ENCODE measurements at regions not wholly inside any gene's neighbourhood (a gene's known extent, or its start where the extent isn't known, plus 50 kb on each side); places are given as distances from the start of the nearest gene placed in this dataset.

GRCh38 chr3:103937094-103937493 lies 1429.6 kb upstream of the ALCAM start:
- Mint-ChIP-seq H3K27me3 (no peaks in the 10 kb centered on the region), H3K4me3 (no peak overlapping the region), H3K36me3 (ENCODE audit: low read depth) (no peaks in the 10 kb centered on the region), H3K4me1 (no peaks in the 10 kb centered on the region), H3K9me3 (no peaks in the 10 kb centered on the region), H3K27ac (no peak overlapping the region)
- POLR2A ChIA-PET = no interaction called here
- DNase-seq = no peak
- CTCF ChIA-PET = no interaction called here

GRCh38 chr3:103947062-103947461 lies 1419.6 kb upstream of the ALCAM start:
- ChIA-PET CTCF (no interaction called here), POLR2A (no interaction called here)
- Mint-ChIP-seq H3K27me3 (no peaks in the 10 kb centered on the region), H3K27ac (no peak overlapping the region), H3K4me3 (no peak overlapping the region), H3K36me3 (ENCODE audit: low read depth) (no peaks in the 10 kb centered on the region), H3K9me3 (peaks cover 2% of the 10 kb centered on the region), H3K4me1 (no peaks in the 10 kb centered on the region)
- DNase-seq = no peak

- no peaks in the 10 kb centered on the region for H3K9me3 Mint-ChIP-seq
- no peak for DNase-seq
- no peaks in the 10 kb centered on the region for H3K4me1 Mint-ChIP-seq
- no peaks in the 10 kb centered on the region for H3K27me3 Mint-ChIP-seq
- ChIA-PET POLR2A (no interaction called here), CTCF (no interaction called here)
- no peak overlapping the region for H3K4me3 Mint-ChIP-seq
- H3K36me3 Mint-ChIP-seq (ENCODE audit: low read depth) = no peaks in the 10 kb centered on the region
- H3K27ac Mint-ChIP-seq = no peak overlapping the region
Measured at GRCh38 chr3:103949693-103950092, 1417.0 kb upstream of the ALCAM start.

GRCh38 chr3:103950676-103951075 lies 1416.0 kb upstream of the ALCAM start:
- H3K27ac Mint-ChIP-seq = no peak overlapping the region
- POLR2A ChIA-PET = no interaction called here
- H3K4me3 Mint-ChIP-seq = no peak overlapping the region
- CTCF ChIA-PET = no interaction called here
- no peaks in the 10 kb centered on the region for H3K4me1 Mint-ChIP-seq
- no peaks in the 10 kb centered on the region for H3K27me3 Mint-ChIP-seq
- no peaks in the 10 kb centered on the region for H3K9me3 Mint-ChIP-seq
- no peaks in the 10 kb centered on the region for H3K36me3 Mint-ChIP-seq (ENCODE audit: low read depth)
- no peak for DNase-seq

GRCh38 chr3:103953796-103954195 lies 1412.9 kb upstream of the ALCAM start:
- Mint-ChIP-seq H3K27ac (no peak overlapping the region), H3K27me3 (no peaks in the 10 kb centered on the region), H3K4me1 (no peaks in the 10 kb centered on the region), H3K9me3 (no peaks in the 10 kb centered on the region), H3K4me3 (no peak overlapping the region), H3K36me3 (ENCODE audit: low read depth) (no peaks in the 10 kb centered on the region)
- ChIA-PET CTCF (no interaction called here), POLR2A (no interaction called here)
- no peak for DNase-seq

GRCh38 chr3:103960819-103961218 lies 1405.9 kb upstream of the ALCAM start:
- no peak overlapping the region for H3K4me3 Mint-ChIP-seq
- no peaks in the 10 kb centered on the region for H3K27me3 Mint-ChIP-seq
- H3K9me3 Mint-ChIP-seq = no peaks in the 10 kb centered on the region
- H3K36me3 Mint-ChIP-seq (ENCODE audit: low read depth) = no peaks in the 10 kb centered on the region
- no peaks in the 10 kb centered on the region for H3K4me1 Mint-ChIP-seq
- no peak overlapping the region for H3K27ac Mint-ChIP-seq
- ChIA-PET POLR2A (no interaction called here), CTCF (no interaction called here)
- no peak for DNase-seq

GRCh38 chr3:103963599-103963998 lies 1403.1 kb upstream of the ALCAM start:
- Mint-ChIP-seq H3K9me3 (no peaks in the 10 kb centered on the region), H3K27ac (no peak overlapping the region), H3K27me3 (no peaks in the 10 kb centered on the region), H3K4me1 (no peaks in the 10 kb centered on the region), H3K36me3 (ENCODE audit: low read depth) (no peaks in the 10 kb centered on the region), H3K4me3 (no peak overlapping the region)
- DNase-seq = no peak
- ChIA-PET CTCF (no interaction called here), POLR2A (no interaction called here)

- no peaks in the 10 kb centered on the region for H3K4me1 Mint-ChIP-seq
- DNase-seq = no peak
- CTCF ChIA-PET = no interaction called here
- POLR2A ChIA-PET = no interaction called here
- H3K4me3 Mint-ChIP-seq = no peak overlapping the region
- H3K27ac Mint-ChIP-seq = no peak overlapping the region
- no peaks in the 10 kb centered on the region for H3K27me3 Mint-ChIP-seq
- no peaks in the 10 kb centered on the region for H3K36me3 Mint-ChIP-seq (ENCODE audit: low read depth)
- H3K9me3 Mint-ChIP-seq = no peaks in the 10 kb centered on the region
Measured at GRCh38 chr3:103965764-103966163, 1400.9 kb upstream of the ALCAM start.

- ChIA-PET POLR2A (no interaction called here), CTCF (no interaction called here)
- Mint-ChIP-seq H3K27me3 (no peaks in the 10 kb centered on the region), H3K9me3 (no peaks in the 10 kb centered on the region), H3K36me3 (ENCODE audit: low read depth) (no peaks in the 10 kb centered on the region), H3K4me3 (no peak overlapping the region), H3K4me1 (no peaks in the 10 kb centered on the region), H3K27ac (no peak overlapping the region)
- DNase-seq = no peak
Measured at GRCh38 chr3:103966749-103967148, 1400.0 kb upstream of the ALCAM start.

- POLR2A ChIA-PET = no interaction called here
- no peaks in the 10 kb centered on the region for H3K4me1 Mint-ChIP-seq
Measured at GRCh38 chr3:103968131-103968530, 1398.6 kb upstream of the ALCAM start.

GRCh38 chr3:103968751-103969150 lies 1398.0 kb upstream of the ALCAM start:
- DNase-seq = no peak
- POLR2A ChIA-PET = no interaction called here
- Mint-ChIP-seq H3K4me1 (no peaks in the 10 kb centered on the region), H3K27ac (no peak overlapping the region), H3K36me3 (ENCODE audit: low read depth) (no peaks in the 10 kb centered on the region), H3K9me3 (peaks cover 2% of the 10 kb centered on the region), H3K27me3 (no peaks in the 10 kb centered on the region), H3K4me3 (no peak overlapping the region)
- CTCF ChIA-PET = no interaction called here

More at GRCh38 chr3:103968131-103968530, 1398.6 kb upstream of the ALCAM start:
- H3K4me3 Mint-ChIP-seq = no peak overlapping the region
- no peak overlapping the region for H3K27ac Mint-ChIP-seq
- no peaks in the 10 kb centered on the region for H3K27me3 Mint-ChIP-seq
- H3K36me3 Mint-ChIP-seq (ENCODE audit: low read depth) = no peaks in the 10 kb centered on the region
- CTCF ChIA-PET = no interaction called here
- no peak for DNase-seq
- H3K9me3 Mint-ChIP-seq = peaks cover 2% of the 10 kb centered on the region

GRCh38 chr3:103976931-103977339 lies 1389.8 kb upstream of the ALCAM start:
- no peaks in the 10 kb centered on the region for H3K36me3 Mint-ChIP-seq (ENCODE audit: low read depth)
- no peaks in the 10 kb centered on the region for H3K4me1 Mint-ChIP-seq
- peaks cover 2% of the 10 kb centered on the region for H3K9me3 Mint-ChIP-seq
- POLR2A ChIA-PET = no interaction called here
- no peak overlapping the region for H3K27ac Mint-ChIP-seq
- no peak for DNase-seq
- H3K27me3 Mint-ChIP-seq = no peaks in the 10 kb centered on the region
- CTCF ChIA-PET = no interaction called here
- no peak overlapping the region for H3K4me3 Mint-ChIP-seq

GRCh38 chr3:103977417-103977816 lies 1389.3 kb upstream of the ALCAM start:
- H3K27ac Mint-ChIP-seq = no peak overlapping the region
- H3K9me3 Mint-ChIP-seq = peaks cover 2% of the 10 kb centered on the region
- H3K4me1 Mint-ChIP-seq = no peaks in the 10 kb centered on the region
- CTCF ChIA-PET = no interaction called here
- H3K36me3 Mint-ChIP-seq (ENCODE audit: low read depth) = no peaks in the 10 kb centered on the region
- no peaks in the 10 kb centered on the region for H3K27me3 Mint-ChIP-seq
- POLR2A ChIA-PET = no interaction called here
- no peak for DNase-seq
- H3K4me3 Mint-ChIP-seq = no peak overlapping the region

- Mint-ChIP-seq H3K27me3 (no peaks in the 10 kb centered on the region), H3K27ac (no peak overlapping the region), H3K4me1 (no peaks in the 10 kb centered on the region), H3K9me3 (no peaks in the 10 kb centered on the region), H3K4me3 (no peak overlapping the region), H3K36me3 (ENCODE audit: low read depth) (no peaks in the 10 kb centered on the region)
- ChIA-PET POLR2A (no interaction called here), CTCF (no interaction called here)
- no peak for DNase-seq
Measured at GRCh38 chr3:103991461-103992115, 1375.1 kb upstream of the ALCAM start.

Data from activated CD4-positive, alpha-beta T cell treated with anti-CD3 and anti-CD28 coated beads, Interleukin-2, amount 10 ng/mL, durations not matched to agents 7 days and 5 days (primary cell).